ENCODE measurements at regions not wholly inside any gene's neighbourhood (a gene's known extent, or its start where the extent isn't known, plus 50 kb on each side); places are given as distances from the start of the nearest gene placed in this dataset.

DNA sequence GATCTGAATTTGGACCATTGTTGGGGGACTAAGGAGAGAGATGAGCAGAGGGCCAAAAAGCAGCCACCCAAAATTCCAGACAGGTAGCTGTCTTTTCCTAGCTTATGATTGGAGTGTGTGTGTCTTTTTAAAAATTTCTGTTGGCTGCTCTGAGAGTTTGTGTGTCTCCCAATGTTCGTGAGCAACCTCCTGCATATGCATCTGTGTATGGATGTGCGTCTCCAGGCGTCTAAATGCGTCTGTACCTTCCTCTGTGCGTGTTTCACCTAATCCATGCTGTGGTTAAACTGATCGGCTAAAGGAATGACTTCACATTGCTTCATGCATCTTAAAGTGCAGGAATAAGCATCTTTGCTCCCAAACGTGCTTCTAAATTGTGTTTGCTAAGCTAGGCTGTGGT, 65.5 kb upstream of the LAS1L start:
- TF ChIP-seq EZH2phosphoT487 (IDR thresholded peaks at IDR 0.05; ENCODE audit: borderline replicate concordance, low read depth) (no peak), FOXJ3 (CRISPR knock-in tag; IDR thresholded peaks at IDR 0.05) (no peak), SIN3A (IDR thresholded peaks at IDR 0.05; ENCODE audit: borderline replicate concordance, low read depth, low read length) (no peak), ELF1 (IDR thresholded peaks at IDR 0.05) (no peak), POLR2AphosphoS5 (IDR thresholded peaks at IDR 0.05; ENCODE audit: low read depth, low read length) (no peak), MEF2A (IDR thresholded peaks at IDR 0.05; ENCODE audit: borderline replicate concordance, low read depth) (no peak), RAD21 (IDR thresholded peaks at IDR 0.05; ENCODE audit: low read length) (no peak)
- TF ChIP-seq, protein P1, sequence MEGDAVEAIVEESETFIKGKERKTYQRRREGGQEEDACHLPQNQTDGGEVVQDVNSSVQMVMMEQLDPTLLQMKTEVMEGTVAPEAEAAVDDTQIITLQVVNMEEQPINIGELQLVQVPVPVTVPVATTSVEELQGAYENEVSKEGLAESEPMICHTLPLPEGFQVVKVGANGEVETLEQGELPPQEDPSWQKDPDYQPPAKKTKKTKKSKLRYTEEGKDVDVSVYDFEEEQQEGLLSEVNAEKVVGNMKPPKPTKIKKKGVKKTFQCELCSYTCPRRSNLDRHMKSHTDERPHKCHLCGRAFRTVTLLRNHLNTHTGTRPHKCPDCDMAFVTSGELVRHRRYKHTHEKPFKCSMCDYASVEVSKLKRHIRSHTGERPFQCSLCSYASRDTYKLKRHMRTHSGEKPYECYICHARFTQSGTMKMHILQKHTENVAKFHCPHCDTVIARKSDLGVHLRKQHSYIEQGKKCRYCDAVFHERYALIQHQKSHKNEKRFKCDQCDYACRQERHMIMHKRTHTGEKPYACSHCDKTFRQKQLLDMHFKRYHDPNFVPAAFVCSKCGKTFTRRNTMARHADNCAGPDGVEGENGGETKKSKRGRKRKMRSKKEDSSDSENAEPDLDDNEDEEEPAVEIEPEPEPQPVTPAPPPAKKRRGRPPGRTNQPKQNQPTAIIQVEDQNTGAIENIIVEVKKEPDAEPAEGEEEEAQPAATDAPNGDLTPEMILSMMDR (IDR thresholded peaks at IDR 0.05) = no peak
- TF ChIP-seq, protein P2, sequence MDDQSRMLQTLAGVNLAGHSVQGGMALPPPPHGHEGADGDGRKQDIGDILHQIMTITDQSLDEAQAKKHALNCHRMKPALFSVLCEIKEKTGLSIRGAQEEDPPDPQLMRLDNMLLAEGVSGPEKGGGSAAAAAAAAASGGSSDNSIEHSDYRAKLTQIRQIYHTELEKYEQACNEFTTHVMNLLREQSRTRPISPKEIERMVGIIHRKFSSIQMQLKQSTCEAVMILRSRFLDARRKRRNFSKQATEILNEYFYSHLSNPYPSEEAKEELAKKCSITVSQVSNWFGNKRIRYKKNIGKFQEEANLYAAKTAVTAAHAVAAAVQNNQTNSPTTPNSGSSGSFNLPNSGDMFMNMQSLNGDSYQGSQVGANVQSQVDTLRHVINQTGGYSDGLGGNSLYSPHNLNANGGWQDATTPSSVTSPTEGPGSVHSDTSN (IDR thresholded peaks at IDR 0.05) = no peak
- TF ChIP-seq, protein P3, sequence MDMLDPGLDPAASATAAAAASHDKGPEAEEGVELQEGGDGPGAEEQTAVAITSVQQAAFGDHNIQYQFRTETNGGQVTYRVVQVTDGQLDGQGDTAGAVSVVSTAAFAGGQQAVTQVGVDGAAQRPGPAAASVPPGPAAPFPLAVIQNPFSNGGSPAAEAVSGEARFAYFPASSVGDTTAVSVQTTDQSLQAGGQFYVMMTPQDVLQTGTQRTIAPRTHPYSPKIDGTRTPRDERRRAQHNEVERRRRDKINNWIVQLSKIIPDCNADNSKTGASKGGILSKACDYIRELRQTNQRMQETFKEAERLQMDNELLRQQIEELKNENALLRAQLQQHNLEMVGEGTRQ (IDR thresholded peaks at IDR 0.05; ENCODE audit: borderline replicate concordance, low read depth, low read length) = no peak
- TF ChIP-seq, protein P4, sequence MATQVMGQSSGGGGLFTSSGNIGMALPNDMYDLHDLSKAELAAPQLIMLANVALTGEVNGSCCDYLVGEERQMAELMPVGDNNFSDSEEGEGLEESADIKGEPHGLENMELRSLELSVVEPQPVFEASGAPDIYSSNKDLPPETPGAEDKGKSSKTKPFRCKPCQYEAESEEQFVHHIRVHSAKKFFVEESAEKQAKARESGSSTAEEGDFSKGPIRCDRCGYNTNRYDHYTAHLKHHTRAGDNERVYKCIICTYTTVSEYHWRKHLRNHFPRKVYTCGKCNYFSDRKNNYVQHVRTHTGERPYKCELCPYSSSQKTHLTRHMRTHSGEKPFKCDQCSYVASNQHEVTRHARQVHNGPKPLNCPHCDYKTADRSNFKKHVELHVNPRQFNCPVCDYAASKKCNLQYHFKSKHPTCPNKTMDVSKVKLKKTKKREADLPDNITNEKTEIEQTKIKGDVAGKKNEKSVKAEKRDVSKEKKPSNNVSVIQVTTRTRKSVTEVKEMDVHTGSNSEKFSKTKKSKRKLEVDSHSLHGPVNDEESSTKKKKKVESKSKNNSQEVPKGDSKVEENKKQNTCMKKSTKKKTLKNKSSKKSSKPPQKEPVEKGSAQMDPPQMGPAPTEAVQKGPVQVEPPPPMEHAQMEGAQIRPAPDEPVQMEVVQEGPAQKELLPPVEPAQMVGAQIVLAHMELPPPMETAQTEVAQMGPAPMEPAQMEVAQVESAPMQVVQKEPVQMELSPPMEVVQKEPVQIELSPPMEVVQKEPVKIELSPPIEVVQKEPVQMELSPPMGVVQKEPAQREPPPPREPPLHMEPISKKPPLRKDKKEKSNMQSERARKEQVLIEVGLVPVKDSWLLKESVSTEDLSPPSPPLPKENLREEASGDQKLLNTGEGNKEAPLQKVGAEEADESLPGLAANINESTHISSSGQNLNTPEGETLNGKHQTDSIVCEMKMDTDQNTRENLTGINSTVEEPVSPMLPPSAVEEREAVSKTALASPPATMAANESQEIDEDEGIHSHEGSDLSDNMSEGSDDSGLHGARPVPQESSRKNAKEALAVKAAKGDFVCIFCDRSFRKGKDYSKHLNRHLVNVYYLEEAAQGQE (IDR thresholded peaks at IDR 0.05; ENCODE audit: low read depth, low read length) = no peak
